ENCODE measurements at regions not wholly inside any gene's neighbourhood (a gene's known extent, or its start where the extent isn't known, plus 50 kb on each side); places are given as distances from the start of the nearest gene placed in this dataset.

GRCh38 chr15:62788224-62788623 is 254.3 kb upstream of the TPM1 start:
- TF ChIP-seq CTCF (IDR thresholded peaks at IDR 0.05) (no peak), POLR2A (IDR thresholded peaks at IDR 0.05) (no peak)

Data from heart left ventricle (tissue), 13 donors.